ENCODE measurements at regions not wholly inside any gene's neighbourhood (a gene's known extent, or its start where the extent isn't known, plus 50 kb on each side); places are given as distances from the start of the nearest gene placed in this dataset.

- Histone ChIP-seq H3K9me3 (peaks cover 0 to 9% (median 0%) of the 10 kb centered on the region in 8 donors), H3K27ac (no peak overlapping the region), H3K36me3 (no peaks in the 10 kb centered on the region), H3K4me3 (no peak overlapping the region), H3K27me3 (replicated peaks in 1 of 7) (no peaks in the 10 kb centered on the region), H3K4me1 (no peaks in the 10 kb centered on the region)
- DNase-seq: no peak
- TF ChIP-seq POLR2A (IDR thresholded peaks at IDR 0.05) (no peak), POLR2AphosphoS5 (IDR thresholded peaks at IDR 0.05) (no peak)
- TF ChIP-seq, protein P1, sequence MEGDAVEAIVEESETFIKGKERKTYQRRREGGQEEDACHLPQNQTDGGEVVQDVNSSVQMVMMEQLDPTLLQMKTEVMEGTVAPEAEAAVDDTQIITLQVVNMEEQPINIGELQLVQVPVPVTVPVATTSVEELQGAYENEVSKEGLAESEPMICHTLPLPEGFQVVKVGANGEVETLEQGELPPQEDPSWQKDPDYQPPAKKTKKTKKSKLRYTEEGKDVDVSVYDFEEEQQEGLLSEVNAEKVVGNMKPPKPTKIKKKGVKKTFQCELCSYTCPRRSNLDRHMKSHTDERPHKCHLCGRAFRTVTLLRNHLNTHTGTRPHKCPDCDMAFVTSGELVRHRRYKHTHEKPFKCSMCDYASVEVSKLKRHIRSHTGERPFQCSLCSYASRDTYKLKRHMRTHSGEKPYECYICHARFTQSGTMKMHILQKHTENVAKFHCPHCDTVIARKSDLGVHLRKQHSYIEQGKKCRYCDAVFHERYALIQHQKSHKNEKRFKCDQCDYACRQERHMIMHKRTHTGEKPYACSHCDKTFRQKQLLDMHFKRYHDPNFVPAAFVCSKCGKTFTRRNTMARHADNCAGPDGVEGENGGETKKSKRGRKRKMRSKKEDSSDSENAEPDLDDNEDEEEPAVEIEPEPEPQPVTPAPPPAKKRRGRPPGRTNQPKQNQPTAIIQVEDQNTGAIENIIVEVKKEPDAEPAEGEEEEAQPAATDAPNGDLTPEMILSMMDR (IDR thresholded peaks at IDR 0.05 in 8 of 11, conservative IDR thresholded peaks at IDR 0.05 in 3 of 11): no peak
- intact Hi-C loops (cut with DNase I; ENCODE audit: low total_unique reads): no loop called here
- 76 to 93% (median 81%) methylated on average over 1 of the region's 1 CpG for WGBS, 5 donors
These were observed 586.1 kb downstream of the INHBA start for GRCh38 chr7:41116817-41117216.

DNA sequence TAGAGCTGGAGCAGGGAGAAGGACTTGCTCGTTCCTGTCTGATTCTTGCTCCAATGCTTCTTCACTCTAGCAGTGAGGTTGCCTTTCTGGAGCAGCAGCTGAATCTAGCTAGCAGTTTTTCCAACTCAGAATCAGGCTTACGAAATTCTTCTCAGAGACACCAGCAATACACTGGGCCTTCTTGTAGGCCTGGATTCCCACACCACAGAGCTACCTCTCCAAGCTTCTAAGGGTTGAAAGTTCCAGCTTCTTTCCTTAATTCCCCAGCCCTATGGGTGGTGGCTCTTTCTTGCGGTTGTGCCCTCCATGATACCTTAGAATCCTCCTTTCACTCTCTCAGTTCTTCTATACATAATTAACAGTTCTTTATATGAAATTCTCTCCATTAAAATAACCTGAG lies 586.6 kb downstream of the INHBA start:
- WGBS, 5 donors: 77 to 91% (median 86%) methylated on average over 3 of the region's 3 CpGs
- Histone ChIP-seq H3K4me3 (no peak overlapping the region), H3K9me3 (peaks cover 0 to 9% (median 0%) of the 10 kb centered on the region in 8 donors), H3K27me3 (replicated peaks in 1 of 7) (no peaks in the 10 kb centered on the region), H3K36me3 (no peaks in the 10 kb centered on the region), H3K4me1 (no peaks in the 10 kb centered on the region), H3K27ac (no peak overlapping the region)
- no peak for DNase-seq
- TF ChIP-seq POLR2AphosphoS5 (IDR thresholded peaks at IDR 0.05) (no peak), POLR2A (IDR thresholded peaks at IDR 0.05) (no peak)
- TF ChIP-seq, protein P1 (IDR thresholded peaks at IDR 0.05 in 8 of 11, conservative IDR thresholded peaks at IDR 0.05 in 3 of 11): no peak
- intact Hi-C loops (cut with DNase I; ENCODE audit: low total_unique reads): no loop called here

DNA sequence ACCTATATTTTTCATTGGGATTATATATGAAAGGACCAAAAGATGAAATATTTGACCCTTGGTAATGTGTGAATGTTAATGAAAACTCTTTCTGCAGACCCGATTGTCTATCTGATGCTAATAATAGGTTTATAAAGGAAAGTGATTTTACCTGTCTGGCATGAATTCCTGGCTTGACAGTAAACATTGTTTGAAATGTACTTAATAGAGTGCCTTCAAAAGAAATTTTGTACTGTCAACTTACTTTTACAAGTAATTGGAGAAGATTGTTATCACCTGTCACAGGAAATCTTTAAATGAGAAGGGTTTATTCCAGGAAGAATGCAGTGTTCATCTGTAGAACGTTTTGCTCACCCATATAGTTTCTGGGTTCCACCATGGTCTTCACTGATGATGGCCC lies 588.2 kb downstream of the INHBA start:
- Histone ChIP-seq H3K9me3 (peaks cover 0 to 3% (median 0%) of the 10 kb centered on the region in 8 donors), H3K27me3 (replicated peaks in 1 of 7) (no peaks in the 10 kb centered on the region), H3K4me1 (no peaks in the 10 kb centered on the region), H3K36me3 (no peaks in the 10 kb centered on the region), H3K27ac (no peak overlapping the region), H3K4me3 (no peak overlapping the region)
- intact Hi-C loops (cut with DNase I; ENCODE audit: low total_unique reads): no loop called here
- TF ChIP-seq, protein P1 (IDR thresholded peaks at IDR 0.05 in 8 of 11, conservative IDR thresholded peaks at IDR 0.05 in 3 of 11): no peak
- TF ChIP-seq POLR2AphosphoS5 (IDR thresholded peaks at IDR 0.05) (no peak), POLR2A (IDR thresholded peaks at IDR 0.05) (no peak)
- WGBS, 5 donors: 63 to 78% (median 71%) methylated on average over 2 of the region's 2 CpGs
- no peak for DNase-seq

DNA sequence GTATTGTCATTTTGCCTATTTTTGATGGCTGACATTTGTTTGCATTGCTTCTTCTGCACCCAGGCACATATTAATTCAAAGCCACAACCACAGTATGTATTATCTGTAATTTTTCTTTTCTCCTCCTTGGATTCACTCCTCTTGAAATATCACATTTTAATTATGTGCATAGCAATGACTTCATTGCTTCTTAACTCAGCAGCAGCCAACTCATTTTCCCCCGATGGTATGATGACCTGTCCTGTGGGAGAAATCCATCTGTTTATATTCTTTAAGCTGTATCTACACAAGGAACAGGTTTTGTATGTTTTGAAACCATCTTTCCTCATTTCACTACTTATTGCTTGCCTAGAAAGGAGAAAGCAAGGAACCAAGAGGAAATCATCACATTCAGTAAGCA lies 588.8 kb downstream of the INHBA start:
- Histone ChIP-seq H3K27me3 (replicated peaks in 1 of 7) (no peaks in the 10 kb centered on the region), H3K4me1 (no peaks in the 10 kb centered on the region), H3K9me3 (no peaks in the 10 kb centered on the region), H3K4me3 (no peak overlapping the region), H3K36me3 (no peaks in the 10 kb centered on the region), H3K27ac (no peak overlapping the region)
- DNase-seq: no peak
- intact Hi-C loops (cut with DNase I; ENCODE audit: low total_unique reads): no loop called here
- TF ChIP-seq POLR2AphosphoS5 (IDR thresholded peaks at IDR 0.05) (no peak), POLR2A (IDR thresholded peaks at IDR 0.05) (no peak)
- TF ChIP-seq, protein P1 (IDR thresholded peaks at IDR 0.05 in 8 of 11, conservative IDR thresholded peaks at IDR 0.05 in 3 of 11): no peak
- 66 to 91% (median 84%) methylated on average over 1 of the region's 1 CpG for WGBS, 5 donors
